Mucosa of descending colon (tissue), 3 donors: ENCODE measurements at regions not wholly inside any gene's neighbourhood (a gene's known extent, or its start where the extent isn't known, plus 50 kb on each side); places are given as distances from the start of the nearest gene placed in this dataset.

Source experiments
- ATAC-seq: fragments of 200-7000 bp; cut with Tn5 transposase; one replicate; pipeline ENCODE4 v1.9.1; 2020; ENCODE audit warnings: mild to moderate bottlenecking, moderate library complexity
- DNase-seq, 3 donors: peaks; one replicate each; pipeline ENCODE4 v3.0.0-alpha.2; 2020
- H3K36me3 ChIP-seq: fragments of 200-600 bp; one replicate; pipeline ENCODE4 v1.8.0; 2021; ENCODE audit warnings: low read depth, mild to moderate bottlenecking
- H3K4me1 ChIP-seq: fragments of 200-600 bp; one replicate; pipeline ENCODE4 v1.8.0; 2021; ENCODE audit warnings: low read depth, mild to moderate bottlenecking
- H3K4me3 ChIP-seq: fragments of 200-600 bp; one replicate; pipeline ENCODE4 v1.8.0; 2021; ENCODE audit warnings: mild to moderate bottlenecking
- H3K9me3 ChIP-seq: fragments of 200-600 bp; one replicate; pipeline ENCODE4 v1.8.0; 2021; ENCODE audit warnings: mild to moderate bottlenecking
- CTCF ChIP-seq: fragments of 200-600 bp; IDR thresholded peaks from one replicate; pipeline ENCODE4 v1.8.0; 2022; ENCODE audit warnings: antibody characterized with exemption, mild to moderate bottlenecking
- intact Hi-C, 2 donors: fragments of 100-400 bp; cut with DNase I in 1 of 2; cut with micrococcal nuclease in 1 of 2; formaldehyde crosslinking; loops; one replicate each; pipeline versions ENCODE4 v1.11.0 to v1.11.1; 2022; cut with DNase I, micrococcal nuclease
- donor health status: DM: no; HTN: no; CAD: no; lungs with moderate emphysema.
- donor health status: DM: no; HTN: no; CAD: no.
- donor health status: DM: no; HTN: yes; CAD: no.

- ATAC-seq (no peak), DNase-seq (no peak)
- no peaks in the 10 kb centered on the region for H3K4me1 ChIP-seq
- intact Hi-C loops = no loop called here
- TF ChIP-seq CTCF = no peak
- H3K4me3 ChIP-seq = no peak overlapping the region
- H3K36me3 ChIP-seq = no peaks in the 10 kb centered on the region
- H3K9me3 ChIP-seq = no peaks in the 10 kb centered on the region
Observed at GRCh38 chr5:159548517-159548916, 218.2 kb upstream of the IL12B start.

GRCh38 chr5:159549046-159549445 lies 218.8 kb upstream of the IL12B start:
- H3K4me3 ChIP-seq = no peak overlapping the region
- no peaks in the 10 kb centered on the region for H3K4me1 ChIP-seq
- no peak for TF ChIP-seq CTCF
- H3K9me3 ChIP-seq = no peaks in the 10 kb centered on the region
- ATAC-seq (no peak), DNase-seq (no peak)
- intact Hi-C loops = no loop called here
- no peaks in the 10 kb centered on the region for H3K36me3 ChIP-seq

- DNase-seq = no peak
- H3K36me3 ChIP-seq = no peaks in the 10 kb centered on the region
- TF ChIP-seq CTCF = no peak
- intact Hi-C loops = no loop called here
- no peaks in the 10 kb centered on the region for H3K9me3 ChIP-seq
- no peaks in the 10 kb centered on the region for H3K4me1 ChIP-seq
- ATAC-seq = no peak
- no peak overlapping the region for H3K4me3 ChIP-seq
Observed at GRCh38 chr5:159550951-159551350, 220.7 kb upstream of the IL12B start.

GRCh38 chr5:159552751-159553150 lies 222.5 kb upstream of the IL12B start:
- ATAC-seq (no peak), DNase-seq (no peak)
- intact Hi-C loops = no loop called here
- no peak overlapping the region for H3K4me3 ChIP-seq
- H3K4me1 ChIP-seq = no peaks in the 10 kb centered on the region
- H3K36me3 ChIP-seq = no peaks in the 10 kb centered on the region
- no peaks in the 10 kb centered on the region for H3K9me3 ChIP-seq
- TF ChIP-seq CTCF = no peak

GRCh38 chr5:159553792-159554191 lies 223.5 kb upstream of the IL12B start:
- H3K9me3 ChIP-seq = no peaks in the 10 kb centered on the region
- no peaks in the 10 kb centered on the region for H3K36me3 ChIP-seq
- intact Hi-C loops = no loop called here
- ATAC-seq (no peak), DNase-seq (no peak)
- H3K4me3 ChIP-seq = no peak overlapping the region
- H3K4me1 ChIP-seq = no peaks in the 10 kb centered on the region
- no peak for TF ChIP-seq CTCF

- DNase-seq (no peak), ATAC-seq (no peak)
- no peaks in the 10 kb centered on the region for H3K36me3 ChIP-seq
- H3K9me3 ChIP-seq = no peaks in the 10 kb centered on the region
- H3K4me1 ChIP-seq = no peaks in the 10 kb centered on the region
- intact Hi-C loops = no loop called here
- TF ChIP-seq CTCF = no peak
- H3K4me3 ChIP-seq = no peak overlapping the region
Observed at GRCh38 chr5:159555084-159555483, 224.8 kb upstream of the IL12B start.
